Cardiac septum (tissue), 1 donor: ENCODE measurements at regions not wholly inside any gene's neighbourhood (a gene's known extent, or its start where the extent isn't known, plus 50 kb on each side); places are given as distances from the start of the nearest gene placed in this dataset.

Experiments
- DNase-seq: peaks from one replicate; pipeline ENCODE4 v3.0.0-alpha.2; 2020; ENCODE audit warnings: low spot score
- intact Hi-C: fragments of 100-400 bp; cut with DNase I; formaldehyde crosslinking; loops from one replicate; pipeline ENCODE4 v1.14.0; 2022
- donor health status: DM: no; HTN: no; CAD: no.

GRCh38 chr4:152168987-152169616, 366.8 kb downstream of the FBXW7 start:
- no peak for DNase-seq
- intact Hi-C loops: no loop called here

DNA sequence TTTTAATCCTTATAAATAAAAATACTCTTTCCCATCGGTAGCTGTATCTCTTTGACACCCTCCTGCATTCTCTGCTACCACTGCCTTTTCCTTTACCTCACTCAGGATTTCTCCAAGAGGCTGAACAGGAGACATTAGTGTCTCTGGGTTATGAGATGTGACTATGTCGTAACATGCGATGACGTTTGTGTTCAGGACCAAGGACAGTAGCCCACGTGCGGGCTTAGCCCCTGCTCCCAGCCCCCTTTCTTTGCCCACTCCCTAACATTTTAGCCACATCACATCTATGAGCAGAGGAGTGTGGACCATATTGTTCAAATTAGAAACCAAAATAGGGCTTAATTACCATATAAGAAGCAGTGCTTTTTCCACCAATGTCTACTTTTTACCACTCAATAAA, 369.3 kb downstream of the FBXW7 start:
- intact Hi-C loops: no loop called here
- DNase-seq: no peak

DNA sequence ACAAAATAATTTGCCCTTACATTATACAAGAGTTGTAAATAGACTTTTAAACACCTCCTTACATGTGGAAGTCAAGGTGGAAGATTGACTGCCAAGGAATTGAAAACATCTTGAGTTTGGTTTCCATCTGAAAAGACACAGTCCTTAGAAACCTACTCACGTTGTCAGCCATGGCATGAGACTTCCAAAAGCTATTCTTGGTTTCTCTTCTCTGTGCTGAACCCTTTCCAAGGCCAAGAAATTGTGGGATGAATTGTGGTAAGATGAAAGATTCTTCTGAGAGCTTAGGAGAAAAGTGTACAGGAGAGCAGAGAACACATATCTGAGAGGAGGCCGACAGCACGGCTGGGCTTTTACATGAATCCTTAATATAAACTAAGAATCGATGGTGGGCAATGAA, 370.0 kb downstream of the FBXW7 start:
- intact Hi-C loops: no loop called here

GRCh38 chr4:152165146-152165545, 370.7 kb downstream of the FBXW7 start:
- intact Hi-C loops: no loop called here
- DNase-seq: no peak

More for the DNA sequence above, 370.0 kb downstream of the FBXW7 start:
- DNase-seq: no peak

GRCh38 chr4:152164561-152164960, 371.3 kb downstream of the FBXW7 start:
- intact Hi-C loops: loop anchor here (5.0 kb wide), 1 partner anchor 83 kb away; no protein-coding TSS in a partner anchor
- no peak for DNase-seq

GRCh38 chr4:152162331-152162697, 373.6 kb downstream of the FBXW7 start:
- intact Hi-C loops: loop anchor here (5.0 kb wide), 1 partner anchor 85 kb away; no protein-coding TSS in a partner anchor
- DNase-seq: no peak

GRCh38 chr4:152161676-152162330, 374.1 kb downstream of the FBXW7 start:
- no peak for DNase-seq
- intact Hi-C loops: loop anchor here (5.0 kb wide), 1 partner anchor 85 kb away; no protein-coding TSS in a partner anchor

GRCh38 chr4:152160225-152160800, 375.6 kb downstream of the FBXW7 start:
- intact Hi-C loops: loop anchor here (5.0 kb wide), 1 partner anchor 87 kb away; no protein-coding TSS in a partner anchor

DNA sequence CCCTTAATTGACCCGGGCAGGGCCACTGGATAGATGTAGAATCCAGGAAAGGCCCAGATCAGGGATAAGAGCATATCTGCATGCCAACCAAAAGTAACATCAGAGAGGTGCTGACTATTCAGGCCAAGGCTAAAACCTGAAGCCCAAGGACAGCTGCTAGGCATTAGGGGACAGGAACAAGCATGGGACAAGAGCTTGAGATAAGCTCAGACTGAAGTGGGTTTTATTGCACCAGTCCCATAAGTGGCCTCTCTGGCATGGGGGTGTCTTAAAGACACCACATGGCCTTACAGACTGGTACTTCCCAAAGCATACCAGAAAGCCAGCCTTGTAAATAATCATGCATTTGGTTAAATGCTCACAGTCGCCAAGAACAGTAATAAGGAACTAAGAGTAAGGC, 376.1 kb downstream of the FBXW7 start:
- no peak for DNase-seq
- intact Hi-C loops: loop anchor here (5.0 kb wide), 3 partner anchors 47 to 112 kb away; no protein-coding TSS in a partner anchor

More at GRCh38 chr4:152160225-152160800, 375.6 kb downstream of the FBXW7 start:
- DNase-seq: no peak

GRCh38 chr4:152158225-152158624, 377.7 kb downstream of the FBXW7 start:
- DNase-seq: no peak
- intact Hi-C loops: loop anchor here (5.0 kb wide), 2 partner anchors 46 to 111 kb away; no protein-coding TSS in a partner anchor

GRCh38 chr4:152157629-152158028, 378.3 kb downstream of the FBXW7 start:
- no peak for DNase-seq
- intact Hi-C loops: loop anchor here (5.0 kb wide), 2 partner anchors 45 to 110 kb away; no protein-coding TSS in a partner anchor

DNA sequence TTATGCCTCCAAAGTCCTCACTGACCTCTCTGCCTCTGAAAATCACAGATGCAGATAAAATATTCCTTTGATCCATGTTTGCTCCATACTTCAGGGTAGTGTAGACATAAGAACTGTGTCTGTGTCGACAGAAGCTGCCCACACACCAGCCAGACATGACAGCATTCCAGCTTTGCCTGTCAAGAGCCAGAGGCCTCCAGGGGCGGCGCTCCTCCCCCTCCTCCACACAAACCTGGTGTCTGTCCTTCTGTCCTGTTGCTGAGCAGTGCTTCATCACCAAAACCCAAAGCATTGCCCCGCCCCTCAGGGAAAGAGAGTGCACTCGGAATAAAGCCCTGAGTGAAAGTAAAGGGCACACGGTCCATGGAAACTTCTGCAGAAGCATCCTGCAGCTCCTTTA, 379.4 kb downstream of the FBXW7 start:
- intact Hi-C loops: loop anchor here (5.0 kb wide), 2 partner anchors 44 to 109 kb away; no protein-coding TSS in a partner anchor
- peak; percentile 76 for DNase-seq

GRCh38 chr4:152155070-152155469, 380.8 kb downstream of the FBXW7 start:
- intact Hi-C loops: loop anchor here (5.0 kb wide), 2 partner anchors 43 to 108 kb away; no protein-coding TSS in a partner anchor
- DNase-seq: no peak

GRCh38 chr4:152154433-152154832, 381.5 kb downstream of the FBXW7 start:
- intact Hi-C loops: no loop called here
- DNase-seq: no peak

GRCh38 chr4:152153476-152154270, 382.2 kb downstream of the FBXW7 start:
- no peak for DNase-seq

DNA sequence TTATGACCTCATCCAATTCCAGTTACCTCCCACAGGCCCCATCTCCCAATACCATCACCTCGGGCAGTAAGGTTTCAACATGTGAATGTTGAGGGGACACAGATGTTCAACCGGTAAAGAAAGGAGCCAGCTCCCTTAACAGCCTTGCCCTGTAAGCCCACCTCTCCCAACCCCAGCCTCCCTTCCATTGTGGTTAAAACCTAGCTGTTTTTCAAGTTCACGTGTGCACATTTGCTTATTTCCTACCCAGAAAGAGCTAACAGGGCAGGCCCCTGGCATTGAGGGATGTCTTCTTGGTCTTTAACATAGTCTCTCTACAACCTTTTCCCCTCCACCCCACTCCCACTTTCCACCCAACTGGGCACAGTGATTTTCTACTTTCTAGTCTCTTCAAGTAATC, 385.7 kb downstream of the FBXW7 start:
- no peak for DNase-seq
- intact Hi-C loops: no loop called here

More at GRCh38 chr4:152153476-152154270, 382.2 kb downstream of the FBXW7 start:
- intact Hi-C loops: no loop called here

DNA sequence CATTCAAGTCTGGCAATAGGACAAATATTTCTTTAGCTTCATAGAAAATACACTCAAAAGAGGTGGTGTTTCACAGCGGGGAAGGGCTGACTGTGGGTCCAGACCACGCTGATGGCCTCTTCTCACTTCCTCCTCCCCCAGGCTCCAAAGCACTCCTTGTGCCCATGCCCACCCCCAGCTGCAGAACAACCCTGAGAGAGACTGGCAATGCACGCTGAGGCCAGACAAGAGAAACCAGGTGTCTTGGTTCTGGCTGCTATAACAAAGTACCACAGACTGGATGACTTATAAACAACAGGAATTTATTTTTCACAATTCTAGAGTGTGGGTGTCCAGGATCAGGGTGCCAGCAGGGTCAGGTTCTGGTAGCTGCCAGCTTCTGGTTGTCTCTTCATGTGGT, 386.1 kb downstream of the FBXW7 start:
- no peak for DNase-seq
- intact Hi-C loops: no loop called here

- no peak for DNase-seq
- intact Hi-C loops: no loop called here
These were observed 387.2 kb upstream of the GATB start for GRCh38 chr4:152148057-152148456.

- intact Hi-C loops: no loop called here
These were observed 385.4 kb upstream of the GATB start for GRCh38 chr4:152146244-152146643.

DNA sequence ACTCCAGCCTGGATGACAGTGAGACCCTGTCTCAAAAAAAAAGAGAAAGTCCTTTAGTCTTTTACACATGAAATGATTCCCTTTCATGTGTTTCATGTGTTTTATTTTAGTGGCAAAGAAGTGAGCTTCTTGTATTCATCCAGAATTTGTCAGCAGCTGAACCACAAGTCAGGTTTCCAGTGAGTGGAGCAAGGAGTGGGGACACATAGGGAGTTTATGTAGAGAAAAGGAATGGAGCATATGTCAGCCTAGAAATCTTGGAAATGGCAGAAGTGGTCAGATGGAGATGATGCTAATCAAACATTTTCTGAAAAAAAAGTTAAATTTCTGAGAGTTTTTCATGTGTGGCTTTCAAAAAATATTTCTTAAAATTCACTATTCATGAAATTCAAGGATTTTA, 383.0 kb upstream of the GATB start:
- DNase-seq: no peak
- intact Hi-C loops: no loop called here

More at GRCh38 chr4:152146244-152146643, 385.4 kb upstream of the GATB start:
- no peak for DNase-seq
